GM19467 (cell line): ENCODE measurements at regions not wholly inside any gene's neighbourhood (a gene's known extent, or its start where the extent isn't known, plus 50 kb on each side); places are given as distances from the start of the nearest gene placed in this dataset.

Experiments
- ATAC-seq: cut with Tn5 transposase; IDR thresholded peaks from one replicate; pipeline ENCODE4 v1.9.1; 2021; ENCODE audit warnings: mild to moderate bottlenecking, moderate library complexity; ENCODE audit not compliant: unreplicated experiment

GRCh38 chr6:95352064-95352795 lies 225.1 kb upstream of the MANEA start:
- ATAC-seq, result no peak

GRCh38 chr6:95354551-95354950 lies 222.8 kb upstream of the MANEA start:
- ATAC-seq, result no peak

GRCh38 chr6:95357380-95358020 lies 219.8 kb upstream of the MANEA start:
- no peak for ATAC-seq

GRCh38 chr6:95364016-95364604 lies 213.2 kb upstream of the MANEA start:
- ATAC-seq, result no peak

- ATAC-seq, result no peak
Observed at GRCh38 chr6:95365454-95365853, 211.9 kb upstream of the MANEA start.

GRCh38 chr6:95366414-95366813 lies 210.9 kb upstream of the MANEA start:
- no peak for ATAC-seq

GRCh38 chr6:95383878-95384277 lies 193.5 kb upstream of the MANEA start:
- no peak for ATAC-seq

GRCh38 chr6:95384988-95385387 lies 192.3 kb upstream of the MANEA start:
- ATAC-seq, result no peak

- ATAC-seq, result no peak
Observed at GRCh38 chr6:95387845-95388244, 189.5 kb upstream of the MANEA start.

GRCh38 chr6:95404777-95405176 lies 172.6 kb upstream of the MANEA start:
- ATAC-seq, result no peak

- ATAC-seq, result no peak
Observed at GRCh38 chr6:95408111-95408510, 169.2 kb upstream of the MANEA start.

GRCh38 chr6:95410168-95410567 lies 167.2 kb upstream of the MANEA start:
- ATAC-seq, result no peak

GRCh38 chr6:95413789-95414188 lies 163.5 kb upstream of the MANEA start:
- no peak for ATAC-seq

- ATAC-seq, result no peak
Observed at GRCh38 chr6:95417856-95418255, 159.5 kb upstream of the MANEA start.

GRCh38 chr6:95420792-95421191 lies 156.5 kb upstream of the MANEA start:
- ATAC-seq, result no peak

GRCh38 chr6:95423331-95423730 lies 154.0 kb upstream of the MANEA start:
- ATAC-seq, result no peak

GRCh38 chr6:95431637-95432228 lies 145.6 kb upstream of the MANEA start:
- no peak for ATAC-seq

GRCh38 chr6:95439741-95440140 lies 137.6 kb upstream of the MANEA start:
- ATAC-seq, result no peak

GRCh38 chr6:95448208-95448607 lies 129.1 kb upstream of the MANEA start:
- ATAC-seq, result no peak

- no peak for ATAC-seq
Observed at GRCh38 chr6:95469511-95469910, 107.8 kb upstream of the MANEA start.

- ATAC-seq, result no peak
Observed at GRCh38 chr6:95478941-95479340, 98.4 kb upstream of the MANEA start.

- ATAC-seq, result no peak
Observed at GRCh38 chr6:95487817-95488216, 89.5 kb upstream of the MANEA start.
